HG03342 (cell line): ENCODE measurements at regions not wholly inside any gene's neighbourhood (a gene's known extent, or its start where the extent isn't known, plus 50 kb on each side); places are given as distances from the start of the nearest gene placed in this dataset.

Experiments
- ATAC-seq: cut with Tn5 transposase; IDR thresholded peaks from one replicate; pipeline ENCODE4 v1.9.1; 2021; ENCODE audit warnings: mild to moderate bottlenecking, moderate library complexity; ENCODE audit not compliant: unreplicated experiment

DNA sequence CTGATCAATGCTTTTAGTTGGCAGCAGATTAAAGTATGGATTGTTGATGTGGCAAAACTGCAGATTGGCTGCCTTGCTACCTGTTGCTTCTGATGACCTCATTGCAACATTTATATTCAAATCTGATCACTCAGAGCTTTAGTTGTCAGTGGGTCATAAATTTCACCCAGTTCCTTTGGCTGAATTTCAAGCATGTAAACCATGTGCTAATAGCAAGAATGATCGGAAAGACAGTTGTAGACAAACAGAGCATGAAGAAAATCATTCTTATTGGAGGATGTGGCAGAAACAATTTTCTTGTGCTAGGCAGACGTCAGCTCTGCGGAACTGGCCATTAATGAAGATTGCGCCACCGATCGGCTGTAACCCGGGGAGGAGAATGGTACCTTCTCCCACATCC, 346.6 kb upstream of the EEF2KMT start:
- no peak for ATAC-seq

DNA sequence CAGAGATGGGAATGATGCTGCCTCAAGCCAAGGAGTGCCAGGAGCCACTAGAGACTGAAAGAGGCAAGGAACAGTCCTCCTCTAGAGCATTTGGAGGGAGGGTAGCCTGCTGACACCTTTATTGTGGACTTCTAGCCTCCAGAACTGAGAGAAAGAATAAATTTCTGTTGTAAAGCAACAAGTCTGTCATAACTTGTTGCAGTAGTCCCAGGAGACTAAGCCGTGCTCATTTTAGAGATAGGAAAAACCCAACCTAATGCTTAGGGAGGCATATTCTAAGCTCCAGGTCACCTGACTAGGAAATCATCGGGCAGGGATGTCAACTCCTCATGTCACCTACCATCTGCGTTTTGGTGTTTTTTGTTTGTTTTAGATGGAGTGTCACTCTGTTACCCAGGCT, 345.4 kb upstream of the EEF2KMT start:
- ATAC-seq: no peak

DNA sequence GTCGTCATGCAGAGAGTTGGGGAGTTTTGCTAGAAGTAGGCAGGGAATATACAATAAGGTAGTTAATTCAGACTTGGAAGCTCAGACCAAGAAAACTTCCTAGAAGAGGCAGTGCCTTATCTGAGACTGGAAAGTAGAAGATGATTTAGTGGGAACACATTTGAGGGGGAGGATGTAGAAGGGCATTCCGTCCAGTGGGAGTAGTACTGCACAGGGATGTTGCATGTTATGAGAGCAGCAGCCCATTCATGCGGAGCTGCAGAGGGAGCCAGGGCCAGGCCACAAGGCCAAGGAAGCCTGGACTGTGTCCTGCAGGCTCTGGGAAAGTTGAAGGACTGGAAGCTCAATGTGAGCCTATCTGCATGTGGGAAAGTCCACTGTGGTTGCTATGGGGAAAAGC, 344.5 kb upstream of the EEF2KMT start:
- no peak for ATAC-seq

DNA sequence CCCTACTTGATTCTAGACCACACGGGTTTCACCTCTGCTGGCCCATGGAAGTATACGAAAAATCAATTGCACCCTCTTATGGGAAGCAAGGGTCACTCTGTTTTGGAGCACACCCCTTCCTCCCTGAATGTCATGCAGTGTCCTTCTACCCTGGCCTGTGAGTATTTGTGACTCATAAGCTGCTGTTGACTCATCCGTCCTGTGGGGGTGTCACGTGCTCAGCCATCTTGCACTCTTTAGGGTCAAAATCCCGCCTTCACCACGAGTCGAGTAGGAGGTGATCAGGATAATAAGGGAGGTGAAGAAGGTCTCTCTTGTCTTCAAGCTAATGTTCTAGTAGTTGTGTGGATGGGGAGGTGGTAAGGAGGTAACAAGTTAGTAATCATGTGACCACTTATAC, 341.0 kb upstream of the EEF2KMT start:
- ATAC-seq: no peak

DNA sequence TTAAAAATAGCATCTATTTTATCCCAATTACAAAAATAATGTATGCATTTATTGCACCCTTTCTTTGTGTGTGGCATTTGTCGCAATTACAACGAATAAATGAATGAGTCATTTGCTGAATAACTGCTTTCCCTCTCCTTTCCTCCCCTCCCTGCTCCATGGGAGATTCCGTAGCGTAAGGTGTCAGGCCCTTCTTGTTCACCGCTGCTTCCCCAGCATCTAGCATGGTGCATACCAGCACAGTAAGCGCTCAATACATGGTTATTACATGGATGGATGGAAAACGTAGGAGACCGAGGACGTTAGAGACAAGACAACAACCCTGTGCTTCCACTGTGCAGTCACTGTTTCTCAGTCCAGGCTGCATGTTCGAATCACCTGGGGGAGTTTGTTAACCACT, 336.0 kb upstream of the EEF2KMT start:
- no peak for ATAC-seq

DNA sequence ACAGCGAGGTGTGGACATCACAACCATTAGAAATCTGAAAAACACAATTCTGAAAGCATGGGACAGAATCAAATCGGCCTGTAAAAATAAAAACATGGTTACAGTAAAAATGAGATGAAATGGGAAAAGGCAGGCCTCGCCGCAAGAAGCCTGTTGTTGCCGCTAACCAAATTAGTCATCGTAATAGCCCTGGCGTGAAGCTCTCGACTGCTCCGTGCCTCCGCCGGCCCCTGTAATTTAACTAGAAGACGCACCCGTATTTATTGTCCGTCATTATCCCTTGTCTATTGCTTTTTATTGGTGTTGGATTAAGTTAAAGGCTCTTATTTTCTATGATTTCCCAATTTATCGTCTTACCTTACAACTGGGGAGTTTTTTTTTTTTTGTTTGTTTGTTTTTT, 334.6 kb upstream of the EEF2KMT start:
- ATAC-seq: no peak

DNA sequence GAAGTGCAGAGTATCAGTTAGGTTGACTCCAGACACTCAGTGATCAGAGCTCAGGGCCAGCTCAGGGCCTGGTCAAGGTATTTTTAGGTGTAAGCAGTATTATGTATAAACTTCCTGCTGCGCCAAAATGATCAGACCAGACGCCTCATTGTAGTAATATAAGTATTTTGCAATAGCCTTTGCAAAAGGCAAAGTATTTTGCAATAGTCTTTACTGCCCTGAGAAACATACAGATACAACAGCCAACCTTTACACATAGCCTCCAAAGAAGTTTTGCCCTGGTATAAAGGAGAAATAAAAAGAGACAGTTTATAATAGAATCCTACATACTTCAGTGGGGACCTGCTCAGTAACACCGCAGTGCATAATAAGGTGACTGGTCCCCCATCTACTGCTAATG, 333.0 kb upstream of the EEF2KMT start:
- ATAC-seq: no peak

DNA sequence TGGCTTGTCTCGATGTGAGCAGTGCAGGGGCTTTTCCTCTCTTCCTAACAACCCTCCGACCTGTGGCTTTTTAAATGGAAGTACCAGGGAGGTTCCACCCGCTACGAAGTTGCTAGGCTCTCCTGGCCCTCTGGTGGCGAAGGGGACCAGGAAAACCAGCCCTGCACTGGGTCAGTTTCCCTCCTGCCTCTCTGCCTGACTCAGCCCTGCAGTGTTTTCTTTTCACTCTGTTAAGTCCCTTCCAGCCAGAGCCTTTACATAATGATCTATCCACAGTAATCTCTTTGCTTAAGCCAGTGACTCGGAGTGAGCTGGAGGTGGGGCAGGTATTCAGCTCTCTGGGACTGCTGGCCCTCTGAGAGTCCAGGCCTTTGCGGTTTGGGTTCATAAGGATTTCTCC, 331.3 kb upstream of the EEF2KMT start:
- no peak for ATAC-seq

DNA sequence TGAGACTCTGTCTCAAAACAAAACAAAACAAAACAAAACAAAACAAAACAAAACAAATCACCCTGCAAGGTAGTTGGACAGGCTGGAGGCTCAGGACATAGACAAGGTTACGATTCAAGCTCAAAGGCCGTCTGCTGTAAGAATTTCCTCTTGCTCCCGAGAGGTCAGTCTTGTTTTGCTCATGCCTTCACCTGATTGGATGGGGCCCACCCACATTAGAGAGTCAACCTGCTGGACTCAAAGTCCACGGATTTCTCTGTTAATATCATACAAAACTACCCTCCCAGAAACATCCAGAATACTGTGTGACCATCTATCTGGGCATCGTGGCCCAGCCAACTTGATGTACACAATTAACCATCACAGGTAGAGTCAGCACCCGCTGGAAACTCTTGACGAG, 330.0 kb upstream of the EEF2KMT start:
- no peak for ATAC-seq

DNA sequence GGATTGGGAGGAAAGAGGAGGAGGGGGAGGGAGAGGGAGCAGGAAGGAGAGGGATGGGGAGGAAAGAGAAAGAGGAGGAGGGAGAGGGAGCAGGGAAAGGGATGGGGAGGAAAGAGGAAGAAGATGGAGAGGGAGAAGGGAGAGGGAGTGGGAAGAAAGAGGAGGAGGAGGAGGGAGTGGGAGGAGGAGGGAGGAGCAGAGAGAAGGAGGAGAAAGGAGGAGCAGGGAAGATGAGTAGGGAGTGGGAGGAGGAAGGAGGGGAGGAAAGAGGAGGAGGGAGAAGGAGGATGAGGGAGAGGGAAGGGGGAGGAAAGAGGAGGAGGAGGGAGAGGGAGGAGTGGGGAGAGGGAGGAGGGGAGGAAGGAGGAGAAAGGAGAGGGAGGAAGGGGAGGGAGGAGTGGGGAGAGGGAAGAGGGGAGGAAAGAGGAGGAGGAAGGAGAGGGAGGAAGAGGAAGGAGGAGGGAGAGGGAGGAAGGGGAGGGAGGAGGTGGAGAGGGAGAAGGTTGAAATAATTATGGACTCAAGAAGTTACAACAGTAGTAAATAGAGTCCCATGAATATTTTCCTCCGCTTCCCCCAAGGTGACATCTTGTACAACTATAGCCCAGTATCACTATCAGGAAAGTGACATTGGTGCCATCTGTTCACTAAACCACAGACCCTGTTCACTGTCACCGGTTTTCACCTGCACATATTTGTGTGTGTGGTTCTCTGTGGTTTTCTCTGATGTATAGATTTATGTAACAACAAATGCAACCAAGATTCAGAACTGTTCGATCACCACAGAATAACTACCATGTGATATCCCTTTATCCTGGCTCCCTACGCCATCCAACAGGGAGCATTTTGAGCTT, 325.3 kb upstream of the EEF2KMT start:
- no peak for ATAC-seq

DNA sequence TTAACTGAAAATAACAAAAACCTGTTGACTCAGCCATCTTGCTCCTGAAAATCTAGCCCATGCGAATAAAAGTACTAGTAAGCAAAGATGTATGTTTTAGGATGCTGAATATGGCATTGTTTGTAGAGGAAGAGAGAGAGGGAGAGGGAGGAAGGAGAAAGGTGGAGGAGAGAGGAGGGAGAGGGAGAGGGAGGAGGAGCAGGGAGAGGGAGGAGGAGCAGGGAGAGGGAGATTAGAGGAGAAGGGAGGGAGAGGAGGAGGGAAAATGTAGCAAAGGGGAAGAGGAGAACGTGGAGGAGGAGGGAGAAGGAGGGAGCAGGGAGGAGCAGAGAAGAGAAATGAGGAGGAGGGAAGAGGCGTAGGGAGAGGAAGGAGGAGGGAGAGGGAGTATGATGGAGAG, 324.5 kb upstream of the EEF2KMT start:
- ATAC-seq: no peak

DNA sequence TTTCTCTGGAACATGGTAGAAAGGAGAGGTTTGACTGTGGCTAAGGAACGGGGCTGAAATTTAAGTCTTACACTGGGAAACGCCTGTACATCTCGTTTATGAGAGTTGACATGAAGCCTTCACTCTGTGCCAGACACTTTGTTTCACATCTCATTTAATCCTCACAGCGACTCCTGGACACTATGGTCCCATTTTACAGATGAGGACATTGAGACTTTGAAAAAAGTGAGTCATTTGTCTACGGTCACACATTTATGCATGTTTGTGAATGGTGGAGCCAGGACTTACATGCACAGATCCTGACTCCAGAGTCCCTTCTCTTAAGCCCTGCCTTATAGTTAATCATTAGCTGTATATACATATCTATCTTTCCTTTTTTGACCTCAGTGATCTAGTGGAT, 318.4 kb upstream of the EEF2KMT start:
- ATAC-seq: no peak

DNA sequence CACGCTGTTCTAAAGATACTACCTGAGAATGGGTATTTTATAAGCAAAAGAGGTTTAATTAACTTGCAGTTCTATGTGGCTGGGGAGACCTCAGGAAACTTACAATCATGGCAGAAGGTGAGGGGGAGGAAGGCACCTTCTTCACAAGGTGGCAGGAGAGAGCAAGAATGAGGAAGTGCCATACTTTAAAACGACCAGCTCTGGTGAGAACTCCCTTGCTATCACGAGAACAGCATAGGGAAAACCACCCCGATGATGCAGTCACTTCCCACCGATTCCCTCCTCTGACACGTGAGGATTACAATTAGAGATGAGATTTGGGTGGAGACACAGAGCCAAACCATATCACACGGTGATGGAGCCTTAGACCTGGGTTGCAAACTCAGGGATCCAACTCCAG, 317.5 kb upstream of the EEF2KMT start:
- ATAC-seq: no peak

DNA sequence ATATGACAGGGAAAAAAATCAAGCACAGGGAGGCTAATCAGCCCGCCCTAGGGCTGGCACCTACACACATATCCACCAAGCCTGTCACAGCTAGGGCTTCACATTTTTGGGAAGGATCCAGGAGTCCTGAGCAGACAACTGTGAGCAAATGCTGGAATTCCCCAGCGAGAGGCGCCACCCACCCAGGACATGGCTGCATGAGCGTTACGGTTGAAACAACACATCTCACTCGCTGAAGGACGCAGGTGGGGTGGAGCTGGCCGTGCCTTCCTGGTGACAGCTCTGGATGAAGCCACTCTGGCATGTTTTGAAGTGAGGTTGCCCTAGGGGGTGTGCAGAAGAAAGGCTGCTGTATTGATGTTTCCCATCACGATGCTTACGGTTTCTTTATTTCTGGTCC, 315.1 kb upstream of the EEF2KMT start:
- no peak for ATAC-seq

DNA sequence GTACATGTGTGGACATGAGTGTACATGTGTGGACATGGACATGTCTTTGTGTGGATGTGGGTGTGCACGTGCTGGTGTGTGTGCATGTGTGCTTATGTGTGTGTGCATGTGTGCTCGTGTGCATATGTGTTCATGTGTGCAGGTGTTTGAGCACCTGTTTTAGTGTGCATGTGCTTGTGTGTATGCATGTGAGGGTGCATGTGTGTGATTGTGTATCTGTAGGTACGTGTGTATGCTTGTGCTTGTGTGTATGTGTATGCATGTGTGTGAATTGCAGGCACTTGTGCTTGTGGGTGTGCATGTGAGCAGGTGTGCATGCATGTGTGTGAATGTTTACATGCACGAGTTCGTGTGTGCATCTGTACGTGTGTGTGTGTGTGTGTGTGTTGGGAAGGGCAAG, 300.6 kb upstream of the EEF2KMT start:
- ATAC-seq: no peak

DNA sequence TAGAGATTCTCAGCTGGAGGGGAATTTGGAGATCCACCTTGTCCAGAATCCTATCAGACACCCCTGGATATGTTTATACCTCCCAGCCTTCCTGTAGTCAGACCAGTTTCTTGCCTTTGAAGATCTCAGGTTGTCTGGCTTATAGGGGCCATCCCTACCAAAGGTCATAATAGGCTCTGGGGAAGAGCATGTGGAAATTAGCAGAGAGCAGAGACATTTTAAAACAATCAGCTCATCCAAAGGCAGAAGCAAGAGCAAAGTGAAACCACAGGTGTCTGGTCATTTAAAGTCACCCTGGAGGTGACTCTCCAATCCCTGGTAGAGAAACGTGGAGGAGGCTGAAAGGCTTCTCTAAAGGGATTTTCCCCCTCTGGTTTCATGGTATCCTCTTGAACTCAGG, 299.3 kb upstream of the EEF2KMT start:
- ATAC-seq: no peak

DNA sequence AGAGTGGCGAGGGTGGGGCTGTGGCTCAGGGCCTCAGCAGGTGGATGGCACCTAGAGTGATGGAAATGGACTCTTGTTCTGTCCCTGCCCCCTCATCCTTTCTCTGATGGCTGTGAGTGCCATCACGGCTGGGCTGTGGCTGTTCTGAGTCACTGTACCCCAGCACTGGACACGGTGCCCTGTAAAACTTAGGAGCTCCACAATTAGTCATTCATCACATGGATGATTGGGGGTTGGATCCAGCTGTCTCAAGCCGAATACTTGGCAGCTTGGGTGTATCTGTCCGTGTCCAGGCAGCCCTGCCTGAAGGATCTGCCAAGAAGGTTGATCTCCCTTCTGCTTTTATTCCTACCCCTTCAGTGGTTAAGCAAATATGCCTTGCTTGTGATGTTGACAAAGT, 295.5 kb upstream of the EEF2KMT start:
- no peak for ATAC-seq

DNA sequence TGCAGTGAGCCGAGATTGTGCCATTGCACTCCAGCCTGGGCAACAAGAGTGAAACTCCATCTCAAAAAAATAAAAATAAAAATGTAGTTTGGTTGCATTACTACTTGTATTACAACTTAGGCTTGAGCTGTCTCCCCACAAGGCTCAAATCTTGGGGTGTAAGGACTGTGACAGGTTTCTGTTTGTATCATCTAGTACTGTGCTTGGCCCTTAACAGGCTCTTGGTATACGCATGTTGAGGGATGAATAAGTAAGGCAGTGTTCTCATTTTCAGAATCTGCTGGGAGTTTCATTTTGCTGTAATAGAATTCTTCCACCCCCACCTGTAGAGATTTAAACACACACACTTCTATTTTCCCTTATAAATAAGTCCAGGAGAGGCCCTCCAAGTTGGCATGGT, 289.4 kb upstream of the EEF2KMT start:
- no peak for ATAC-seq

DNA sequence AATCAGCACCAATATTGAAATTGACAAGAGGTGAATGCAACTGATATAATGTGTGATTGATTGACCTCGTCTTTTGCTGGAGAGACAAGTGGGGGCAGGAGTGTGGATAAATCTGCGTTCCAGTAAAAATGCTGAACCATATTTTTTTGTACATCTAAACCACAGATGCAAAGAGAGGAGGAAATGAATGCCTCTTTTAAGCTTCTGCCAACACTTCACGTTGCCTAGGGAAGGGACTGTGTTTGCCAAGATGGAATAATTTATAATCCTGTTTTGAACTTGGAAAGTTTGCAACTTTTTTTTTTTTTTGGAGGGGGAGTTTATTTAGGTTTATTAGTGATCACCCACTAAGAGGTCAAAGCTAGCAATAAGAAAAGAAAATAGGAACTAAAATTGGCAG, 288.2 kb upstream of the EEF2KMT start:
- ATAC-seq: no peak

DNA sequence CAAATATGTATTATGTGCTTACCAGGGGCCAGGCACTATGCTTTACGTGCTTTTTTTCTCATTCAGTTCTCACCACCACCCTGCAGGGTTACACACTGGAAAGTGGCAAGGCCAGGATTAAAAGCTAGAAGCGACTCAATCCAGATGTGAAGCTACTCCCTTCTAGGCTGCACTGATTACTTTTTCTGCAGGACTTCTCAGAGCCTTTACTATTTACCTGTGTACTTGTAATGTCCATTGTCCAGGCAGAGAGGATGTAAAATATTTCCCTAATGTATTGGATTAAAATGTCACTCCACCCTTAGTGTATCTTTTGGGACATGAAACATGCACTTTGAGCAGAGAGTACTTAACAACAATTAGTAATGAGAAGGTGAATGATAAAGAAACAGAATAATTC, 287.5 kb upstream of the EEF2KMT start:
- ATAC-seq: no peak

DNA sequence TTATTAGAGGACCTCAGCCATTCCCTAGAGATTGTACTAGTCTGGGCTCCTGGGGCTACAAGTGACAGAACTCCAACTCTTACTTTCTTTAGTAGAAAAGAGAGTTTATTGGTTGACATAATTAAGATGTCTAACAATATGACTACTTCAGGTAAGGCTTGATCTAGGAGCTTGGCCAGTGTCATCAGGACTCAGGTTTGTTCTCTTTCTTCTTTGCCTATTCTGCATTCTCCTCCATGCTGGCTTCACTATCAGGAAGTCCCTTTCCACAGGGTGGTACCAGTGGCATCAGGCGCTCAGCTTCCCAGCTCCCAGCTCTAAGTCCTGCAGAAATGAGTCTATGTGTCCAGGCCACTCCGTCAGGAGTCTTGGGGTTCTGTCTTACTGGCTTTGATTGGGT, 286.1 kb upstream of the EEF2KMT start:
- ATAC-seq: no peak

DNA sequence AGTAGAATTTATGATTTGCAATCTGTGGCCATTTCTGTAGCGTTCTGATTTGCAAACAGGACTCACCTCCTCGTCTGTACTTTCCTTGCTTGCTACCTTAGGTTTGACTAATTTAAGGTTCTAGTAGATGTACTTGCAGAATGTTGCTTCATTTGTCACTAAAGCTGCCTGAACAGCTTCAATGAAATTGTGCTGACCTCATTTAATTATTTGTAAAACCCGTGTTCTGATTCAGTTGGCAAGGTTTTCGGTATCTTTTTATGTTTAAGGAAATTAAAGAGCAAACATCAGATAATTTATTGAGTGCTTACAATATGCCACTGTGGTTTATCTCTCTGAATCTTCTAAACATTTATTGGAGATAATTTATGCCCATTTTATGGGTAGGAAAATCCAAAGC, 284.9 kb upstream of the EEF2KMT start:
- ATAC-seq: no peak

DNA sequence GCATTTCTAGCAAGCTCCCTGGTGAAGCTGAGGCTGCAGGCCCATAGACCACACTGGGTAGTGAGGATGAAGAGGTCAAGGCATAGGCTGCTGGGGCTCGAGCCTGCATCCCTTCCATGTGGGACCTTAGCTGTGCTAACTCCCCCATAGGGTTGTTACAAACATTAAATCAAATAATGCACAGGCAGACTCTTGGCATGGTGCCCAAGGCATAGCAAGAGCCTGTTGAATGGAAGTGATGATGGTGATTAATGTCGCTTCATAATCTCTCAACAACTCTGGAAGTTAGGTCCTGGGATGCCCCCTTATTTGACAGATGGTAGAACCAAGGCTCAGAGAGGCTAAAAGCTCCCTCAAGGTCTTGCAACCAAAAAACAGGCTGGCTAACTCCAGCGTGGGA, 283.9 kb upstream of the EEF2KMT start:
- ATAC-seq: no peak
